AG10803 (cell line): ENCODE measurements at regions not wholly inside any gene's neighbourhood (a gene's known extent, or its start where the extent isn't known, plus 50 kb on each side); places are given as distances from the start of the nearest gene placed in this dataset.

Source experiments
- DNase-seq: peaks from one replicate; pipeline ENCODE4 v3.0.0; 2010; ENCODE audit warnings: low read depth
- H3K4me3 ChIP-seq: 2 replicates; pipeline ENCODE4 v1.5.1; 2011; ENCODE audit warnings: mild to moderate bottlenecking, low read length, control low read depth
- CTCF ChIP-seq: conservative IDR thresholded peaks from 2 replicates; pipeline ENCODE4 v1.5.1; 2011; ENCODE audit warnings: mild to moderate bottlenecking, low read length, control low read depth, inconsistent platforms

DNA sequence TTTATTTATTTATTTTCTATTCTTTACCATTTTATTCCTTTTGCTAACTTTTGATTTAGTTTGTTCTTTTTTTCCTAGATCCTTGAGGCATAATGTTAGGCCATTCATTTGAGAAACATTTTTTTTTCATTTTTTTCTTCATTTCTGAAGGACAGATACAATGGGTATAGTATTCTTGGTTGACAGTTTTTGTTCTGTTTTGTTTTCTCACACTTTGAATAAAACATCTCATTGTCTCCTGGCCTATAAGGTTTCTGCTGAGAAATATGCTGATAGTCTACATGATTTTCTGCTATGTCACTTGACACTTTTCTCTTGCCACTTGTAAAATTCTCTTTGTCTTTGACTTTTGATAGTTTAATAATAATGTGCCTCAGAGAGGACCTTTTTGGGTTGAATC, 294.6 kb upstream of the EPHA7 start:
- TF ChIP-seq CTCF, result no peak
- no peak overlapping the region for H3K4me3 ChIP-seq
- no peak for DNase-seq

DNA sequence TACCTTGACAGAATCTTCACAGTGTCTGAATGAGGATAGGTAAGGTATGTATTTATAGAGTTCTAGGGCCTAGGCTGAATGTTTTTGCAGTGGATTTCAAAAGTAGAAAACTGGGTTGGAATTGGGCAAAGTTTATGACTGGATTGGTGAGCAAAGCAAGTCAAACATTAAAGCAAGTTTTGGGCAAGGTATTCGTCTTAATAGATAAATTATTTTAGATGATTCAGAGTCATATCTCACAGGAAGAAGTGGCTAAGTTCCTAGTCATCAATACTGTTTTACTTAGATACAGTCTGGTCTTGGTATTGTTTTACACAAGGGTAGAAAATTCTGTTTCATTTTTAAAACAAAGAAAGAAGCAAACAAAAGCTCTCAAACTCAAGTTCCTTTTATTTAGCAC, 284.1 kb upstream of the EPHA7 start:
- no peak for DNase-seq
- TF ChIP-seq CTCF, result no peak
- no peak overlapping the region for H3K4me3 ChIP-seq

GRCh38 chr6:93701526-93701925, 282.2 kb upstream of the EPHA7 start:
- TF ChIP-seq CTCF, result no peak
- H3K4me3 ChIP-seq, result no peak overlapping the region
- DNase-seq, result no peak

- DNase-seq, result no peak
- no peak for TF ChIP-seq CTCF
- H3K4me3 ChIP-seq, result no peak overlapping the region
These were observed 266.1 kb upstream of the EPHA7 start for GRCh38 chr6:93685494-93685893.

- TF ChIP-seq CTCF, result no peak
- DNase-seq, result no peak
- no peak overlapping the region for H3K4me3 ChIP-seq
These were observed 265.0 kb upstream of the EPHA7 start for GRCh38 chr6:93684339-93684738.

DNA sequence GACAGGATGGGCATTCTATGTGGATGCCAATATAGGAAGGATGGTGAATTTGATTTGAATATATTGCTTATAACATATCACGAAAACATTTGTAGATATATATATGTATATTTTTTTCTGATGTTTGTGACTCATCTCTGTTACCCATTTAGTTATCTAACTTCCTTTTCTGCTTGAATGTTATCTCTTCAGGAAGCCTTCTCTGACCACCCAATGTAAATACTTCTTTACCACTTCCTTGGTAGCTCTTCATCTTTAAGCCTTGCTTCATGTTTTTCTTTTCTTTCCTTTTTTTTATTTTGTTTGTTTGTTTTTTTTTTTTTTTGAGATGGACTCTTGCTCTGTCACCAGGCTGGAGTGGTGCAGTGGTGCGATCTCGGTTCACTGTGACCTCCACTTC, 260.5 kb upstream of the EPHA7 start:
- no peak for DNase-seq
- no peak overlapping the region for H3K4me3 ChIP-seq
- no peak for TF ChIP-seq CTCF

DNA sequence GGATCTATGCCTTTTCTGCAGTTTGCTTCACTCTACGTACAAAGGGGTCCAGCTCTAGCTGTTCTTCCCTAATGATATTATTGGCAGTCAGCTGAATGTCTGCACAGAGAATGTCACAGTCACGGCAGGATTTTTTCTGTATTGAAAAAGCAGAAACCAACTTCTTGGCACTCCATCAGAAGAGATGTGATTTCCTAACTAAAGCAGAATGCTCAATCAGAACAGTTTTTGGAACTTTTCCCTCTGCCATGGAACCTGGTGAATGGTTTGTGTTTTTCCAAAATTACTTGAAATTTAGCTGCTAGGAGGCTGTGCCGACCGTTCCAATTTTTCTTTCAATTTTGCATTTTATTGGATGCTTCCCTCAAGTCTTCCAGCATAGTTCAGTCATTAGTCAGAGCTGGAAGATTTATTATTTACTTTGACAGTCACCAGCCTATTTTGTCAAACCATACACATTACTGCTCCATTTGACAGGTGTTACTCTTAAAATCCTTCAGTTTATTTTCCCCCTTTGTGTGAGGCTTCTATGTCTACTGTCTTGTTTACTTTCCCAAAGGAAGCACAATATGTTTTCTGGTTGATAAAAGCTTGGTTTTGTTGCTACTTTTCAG, 259.6 kb upstream of the EPHA7 start:
- no peak overlapping the region for H3K4me3 ChIP-seq
- DNase-seq, result no peak
- no peak for TF ChIP-seq CTCF
